WTC11 (cell line): ENCODE measurements at regions not wholly inside any gene's neighbourhood (a gene's known extent, or its start where the extent isn't known, plus 50 kb on each side); places are given as distances from the start of the nearest gene placed in this dataset.
A peak's percentile ranks its signal among the peaks of the same experiment; 100 is the strongest.

Experiments
- ATAC-seq: fragments of 200-7000 bp; cut with Tn5 transposase; 2 replicates; pipeline ENCODE4 v1.10.0; 2021; ENCODE audit warnings: mild to moderate bottlenecking, moderate library complexity
- CTCF ChIA-PET: fragments of 300-600 bp; sonication (Branson Sonifier 250); formaldehyde crosslinking; loops from one replicate; lab custom pipeline; 2021; ENCODE audit warnings: antibody characterized with exemption; lab: Charles Lee
- POLR2A ChIA-PET: fragments of 350-600 bp; sonication (Branson Sonifier 250); formaldehyde crosslinking; loops from one replicate; lab custom pipeline; 2021; ENCODE audit warnings: antibody characterized with exemption; lab: Charles Lee
- DNase-seq: peaks from one replicate; pipeline ENCODE4 v3.0.0; 2021; ENCODE audit warnings: low spot score
- H3K27ac Mint-ChIP-seq: 2 replicates; pipeline ENCODE4 v1.8.0; 2021; ENCODE audit warnings: mixed read lengths
- H3K27me3 Mint-ChIP-seq: 2 replicates; pipeline ENCODE4 v1.8.0; 2021; ENCODE audit warnings: low read depth, mild to moderate bottlenecking, moderate library complexity, mixed read lengths
- H3K36me3 Mint-ChIP-seq: 2 replicates; pipeline ENCODE4 v1.8.0; 2021; ENCODE audit warnings: mixed read lengths
- H3K4me1 Mint-ChIP-seq: 2 replicates; pipeline ENCODE4 v1.8.0; 2022; ENCODE audit warnings: mixed read lengths
- H3K4me3 Mint-ChIP-seq: 2 replicates; pipeline ENCODE4 v1.8.0; 2021; ENCODE audit warnings: mild to moderate bottlenecking, moderate library complexity, mixed read lengths
- H3K9me3 Mint-ChIP-seq: 2 replicates; pipeline ENCODE4 v1.8.0; 2021; ENCODE audit warnings: mixed read lengths
- ATF2 ChIP-seq: sonication (generic); formaldehyde crosslinking; IDR thresholded peaks from 2 replicates; pipeline ENCODE4 v1.8.1; 2022; ENCODE audit warnings: low read depth, missing genetic modification reagents, borderline replicate concordance
- E2F5 ChIP-seq: sonication (generic); formaldehyde crosslinking; IDR thresholded peaks from 2 replicates; pipeline ENCODE4 v1.8.1; 2022; ENCODE audit warnings: mild to moderate bottlenecking, moderate library complexity, missing genetic modification reagents
- GTF2I ChIP-seq: fragments of 250-450 bp; sonication (Bioruptor Pico); conservative IDR thresholded peaks from 2 replicates; pipeline ENCODE4 v1.4.0; 2021; ENCODE audit warnings: mild to moderate bottlenecking
- HMGA2 ChIP-seq: fragments of 250-450 bp; sonication (Bioruptor Pico); IDR thresholded peaks from 2 replicates; pipeline ENCODE4 v1.4.0; 2021; ENCODE audit warnings: mild to moderate bottlenecking, moderate library complexity
- IRF1 ChIP-seq: sonication (generic); formaldehyde crosslinking; IDR thresholded peaks from 2 replicates; pipeline ENCODE4 v1.8.0; 2023; ENCODE audit warnings: missing genetic modification reagents
- MLX ChIP-seq: sonication (generic); formaldehyde crosslinking; IDR thresholded peaks from 2 replicates; pipeline ENCODE4 v1.8.1; 2023; ENCODE audit warnings: mild to moderate bottlenecking, missing genetic modification reagents, moderate library complexity
- MYBL2 ChIP-seq: sonication (generic); formaldehyde crosslinking; IDR thresholded peaks from 2 replicates; pipeline ENCODE4 v1.8.1; 2023; ENCODE audit warnings: mild to moderate bottlenecking, moderate library complexity, missing genetic modification reagents
- NR2C2 ChIP-seq: sonication (generic); formaldehyde crosslinking; IDR thresholded peaks from 2 replicates; pipeline ENCODE4 v1.8.0; 2022; ENCODE audit warnings: mild to moderate bottlenecking, missing genetic modification reagents
- OVOL2 ChIP-seq: fragments of 250-450 bp; sonication (Bioruptor Pico); IDR thresholded peaks from 2 replicates; pipeline ENCODE4 v1.9.0; 2021; ENCODE audit warnings: mild to moderate bottlenecking, borderline replicate concordance
- SMAD3 ChIP-seq: sonication (generic); formaldehyde crosslinking; IDR thresholded peaks from 2 replicates; pipeline ENCODE4 v1.8.0; 2022; ENCODE audit warnings: missing genetic modification reagents, mild to moderate bottlenecking, borderline replicate concordance
- TCF7 ChIP-seq: sonication (generic); formaldehyde crosslinking; IDR thresholded peaks from 2 replicates; pipeline ENCODE4 v1.8.0; 2022; ENCODE audit warnings: mild to moderate bottlenecking, low read depth, missing genetic modification reagents, moderate library complexity
- TEAD1 ChIP-seq: sonication (generic); formaldehyde crosslinking; IDR thresholded peaks from 2 replicates; pipeline ENCODE4 v1.8.0; 2022; ENCODE audit warnings: mild to moderate bottlenecking, missing genetic modification reagents
- USF2 ChIP-seq: sonication (generic); formaldehyde crosslinking; IDR thresholded peaks from 2 replicates; pipeline ENCODE4 v1.8.1; 2023; ENCODE audit warnings: mild to moderate bottlenecking, missing genetic modification reagents, moderate library complexity
- TF ChIP-seq, protein P1 (sequence below): sonication (generic); formaldehyde crosslinking; IDR thresholded peaks from 2 replicates; pipeline ENCODE4 v1.8.0; 2022; ENCODE audit warnings: mild to moderate bottlenecking, missing genetic modification reagents
- TF ChIP-seq, protein P2 (sequence below): sonication (generic); formaldehyde crosslinking; conservative IDR thresholded peaks from 2 replicates; pipeline ENCODE4 v1.8.1; 2023; ENCODE audit warnings: mild to moderate bottlenecking, low read depth, missing genetic modification reagents, moderate library complexity
- TF ChIP-seq, protein P3 (sequence below): sonication (generic); formaldehyde crosslinking; IDR thresholded peaks from 2 replicates; pipeline ENCODE4 v1.8.1; 2023; ENCODE audit warnings: mild to moderate bottlenecking, missing genetic modification reagents
- TF ChIP-seq, protein P4 (sequence below): sonication (generic); formaldehyde crosslinking; IDR thresholded peaks from 2 replicates; pipeline ENCODE4 v1.8.0; 2022; ENCODE audit warnings: mild to moderate bottlenecking, missing genetic modification reagents
- TF ChIP-seq, protein P5 (sequence below): fragments of 200-600 bp; IDR thresholded peaks from 2 replicates; pipeline ENCODE4 v1.8.0; 2022; ENCODE audit warnings: antibody characterized with exemption

DNA sequence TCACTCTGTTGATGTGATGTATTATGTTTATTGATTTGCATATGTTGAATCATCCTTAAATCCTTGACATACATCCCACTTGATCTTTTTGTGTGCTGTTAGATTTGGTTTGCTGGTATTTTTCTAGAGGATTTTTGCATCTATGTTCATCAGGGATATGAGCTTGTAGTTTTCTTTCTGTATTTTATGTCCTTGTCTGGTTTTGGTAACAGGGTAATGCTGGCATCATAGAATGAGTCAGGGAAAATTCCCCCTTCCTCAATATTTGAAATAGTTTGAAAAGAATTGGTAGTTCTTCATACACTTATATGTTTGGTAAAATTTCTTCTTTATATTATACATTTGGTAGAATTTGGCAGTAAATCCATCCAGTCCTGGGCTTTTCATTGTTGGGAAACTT, 89.4 kb upstream of the SLC13A1 start:
- Mint-ChIP-seq H3K27me3 (peaks cover 29% of the 10 kb centered on the region), H3K4me3 (no peak overlapping the region), H3K9me3 (peaks cover 7% of the 10 kb centered on the region), H3K4me1 (peaks cover 26% of the 10 kb centered on the region), H3K36me3 (no peaks in the 10 kb centered on the region), H3K27ac (no peak overlapping the region)
- POLR2A ChIA-PET, result no interaction called here
- ATAC-seq (no peak), DNase-seq (no peak)
- TF ChIP-seq TEAD1 (CRISPR knock-in tag) (no peak), ATF2 (no peak), NR2C2 (CRISPR knock-in tag) (no peak), SMAD3 (CRISPR knock-in tag) (no peak), MLX (CRISPR knock-in tag) (no peak), IRF1 (CRISPR knock-in tag) (no peak), TCF7 (CRISPR knock-in tag) (no peak), OVOL2 (no peak), HMGA2 (CRISPR knock-in tag) (no peak), USF2 (CRISPR knock-in tag) (no peak), GTF2I (CRISPR knock-in tag) (no peak)
- TF ChIP-seq, protein P1, sequence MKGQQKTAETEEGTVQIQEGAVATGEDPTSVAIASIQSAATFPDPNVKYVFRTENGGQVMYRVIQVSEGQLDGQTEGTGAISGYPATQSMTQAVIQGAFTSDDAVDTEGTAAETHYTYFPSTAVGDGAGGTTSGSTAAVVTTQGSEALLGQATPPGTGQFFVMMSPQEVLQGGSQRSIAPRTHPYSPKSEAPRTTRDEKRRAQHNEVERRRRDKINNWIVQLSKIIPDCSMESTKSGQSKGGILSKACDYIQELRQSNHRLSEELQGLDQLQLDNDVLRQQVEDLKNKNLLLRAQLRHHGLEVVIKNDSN (CRISPR knock-in tag), result no peak
- TF ChIP-seq, protein P2, sequence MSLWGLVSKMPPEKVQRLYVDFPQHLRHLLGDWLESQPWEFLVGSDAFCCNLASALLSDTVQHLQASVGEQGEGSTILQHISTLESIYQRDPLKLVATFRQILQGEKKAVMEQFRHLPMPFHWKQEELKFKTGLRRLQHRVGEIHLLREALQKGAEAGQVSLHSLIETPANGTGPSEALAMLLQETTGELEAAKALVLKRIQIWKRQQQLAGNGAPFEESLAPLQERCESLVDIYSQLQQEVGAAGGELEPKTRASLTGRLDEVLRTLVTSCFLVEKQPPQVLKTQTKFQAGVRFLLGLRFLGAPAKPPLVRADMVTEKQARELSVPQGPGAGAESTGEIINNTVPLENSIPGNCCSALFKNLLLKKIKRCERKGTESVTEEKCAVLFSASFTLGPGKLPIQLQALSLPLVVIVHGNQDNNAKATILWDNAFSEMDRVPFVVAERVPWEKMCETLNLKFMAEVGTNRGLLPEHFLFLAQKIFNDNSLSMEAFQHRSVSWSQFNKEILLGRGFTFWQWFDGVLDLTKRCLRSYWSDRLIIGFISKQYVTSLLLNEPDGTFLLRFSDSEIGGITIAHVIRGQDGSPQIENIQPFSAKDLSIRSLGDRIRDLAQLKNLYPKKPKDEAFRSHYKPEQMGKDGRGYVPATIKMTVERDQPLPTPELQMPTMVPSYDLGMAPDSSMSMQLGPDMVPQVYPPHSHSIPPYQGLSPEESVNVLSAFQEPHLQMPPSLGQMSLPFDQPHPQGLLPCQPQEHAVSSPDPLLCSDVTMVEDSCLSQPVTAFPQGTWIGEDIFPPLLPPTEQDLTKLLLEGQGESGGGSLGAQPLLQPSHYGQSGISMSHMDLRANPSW (CRISPR knock-in tag), result no peak
- TF ChIP-seq, protein P3, sequence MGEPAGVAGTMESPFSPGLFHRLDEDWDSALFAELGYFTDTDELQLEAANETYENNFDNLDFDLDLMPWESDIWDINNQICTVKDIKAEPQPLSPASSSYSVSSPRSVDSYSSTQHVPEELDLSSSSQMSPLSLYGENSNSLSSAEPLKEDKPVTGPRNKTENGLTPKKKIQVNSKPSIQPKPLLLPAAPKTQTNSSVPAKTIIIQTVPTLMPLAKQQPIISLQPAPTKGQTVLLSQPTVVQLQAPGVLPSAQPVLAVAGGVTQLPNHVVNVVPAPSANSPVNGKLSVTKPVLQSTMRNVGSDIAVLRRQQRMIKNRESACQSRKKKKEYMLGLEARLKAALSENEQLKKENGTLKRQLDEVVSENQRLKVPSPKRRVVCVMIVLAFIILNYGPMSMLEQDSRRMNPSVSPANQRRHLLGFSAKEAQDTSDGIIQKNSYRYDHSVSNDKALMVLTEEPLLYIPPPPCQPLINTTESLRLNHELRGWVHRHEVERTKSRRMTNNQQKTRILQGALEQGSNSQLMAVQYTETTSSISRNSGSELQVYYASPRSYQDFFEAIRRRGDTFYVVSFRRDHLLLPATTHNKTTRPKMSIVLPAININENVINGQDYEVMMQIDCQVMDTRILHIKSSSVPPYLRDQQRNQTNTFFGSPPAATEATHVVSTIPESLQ (CRISPR knock-in tag), result no peak
- TF ChIP-seq, protein P4, sequence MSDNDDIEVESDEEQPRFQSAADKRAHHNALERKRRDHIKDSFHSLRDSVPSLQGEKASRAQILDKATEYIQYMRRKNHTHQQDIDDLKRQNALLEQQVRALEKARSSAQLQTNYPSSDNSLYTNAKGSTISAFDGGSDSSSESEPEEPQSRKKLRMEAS (CRISPR knock-in tag), result no peak
- CTCF ChIA-PET, result no interaction called here

GRCh38 chr7:123285076-123285700, 85.4 kb upstream of the SLC13A1 start:
- ATAC-seq (peak; percentile 95), DNase-seq (peak; percentile 53)
- H3K4me1 Mint-ChIP-seq, result peaks cover 19% of the 10 kb centered on the region
- peaks cover 7% of the 10 kb centered on the region for H3K9me3 Mint-ChIP-seq
- peaks cover 43% of the 10 kb centered on the region for H3K27me3 Mint-ChIP-seq
- ChIA-PET CTCF (interaction anchor here (0.6 to 2.3 kb wide), 14 partner anchors 9 to 148 kb away, joined by 3 to 20 read pairs (median 4); no protein-coding TSS in a partner anchor), POLR2A (no interaction called here)
- H3K27ac Mint-ChIP-seq, result peak overlapping the region; percentile 38; the same call in 1 of the 2 replicates
- H3K36me3 Mint-ChIP-seq, result no peaks in the 10 kb centered on the region
- peak overlapping the region; percentile 16; the same call in 1 of the 2 replicates for H3K4me3 Mint-ChIP-seq
- TF ChIP-seq USF2 (CRISPR knock-in tag) (peak; percentile 30; the same call in 1 of the 2 replicates), E2F5 (CRISPR knock-in tag) (no peak), MYBL2 (CRISPR knock-in tag) (no peak)
- TF ChIP-seq, protein P5, sequence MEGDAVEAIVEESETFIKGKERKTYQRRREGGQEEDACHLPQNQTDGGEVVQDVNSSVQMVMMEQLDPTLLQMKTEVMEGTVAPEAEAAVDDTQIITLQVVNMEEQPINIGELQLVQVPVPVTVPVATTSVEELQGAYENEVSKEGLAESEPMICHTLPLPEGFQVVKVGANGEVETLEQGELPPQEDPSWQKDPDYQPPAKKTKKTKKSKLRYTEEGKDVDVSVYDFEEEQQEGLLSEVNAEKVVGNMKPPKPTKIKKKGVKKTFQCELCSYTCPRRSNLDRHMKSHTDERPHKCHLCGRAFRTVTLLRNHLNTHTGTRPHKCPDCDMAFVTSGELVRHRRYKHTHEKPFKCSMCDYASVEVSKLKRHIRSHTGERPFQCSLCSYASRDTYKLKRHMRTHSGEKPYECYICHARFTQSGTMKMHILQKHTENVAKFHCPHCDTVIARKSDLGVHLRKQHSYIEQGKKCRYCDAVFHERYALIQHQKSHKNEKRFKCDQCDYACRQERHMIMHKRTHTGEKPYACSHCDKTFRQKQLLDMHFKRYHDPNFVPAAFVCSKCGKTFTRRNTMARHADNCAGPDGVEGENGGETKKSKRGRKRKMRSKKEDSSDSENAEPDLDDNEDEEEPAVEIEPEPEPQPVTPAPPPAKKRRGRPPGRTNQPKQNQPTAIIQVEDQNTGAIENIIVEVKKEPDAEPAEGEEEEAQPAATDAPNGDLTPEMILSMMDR, result peak; percentile 25; the same call in 1 of the 2 replicates
